H1 (cell line): ENCODE measurements at regions not wholly inside any gene's neighbourhood (a gene's known extent, or its start where the extent isn't known, plus 50 kb on each side); places are given as distances from the start of the nearest gene placed in this dataset.

ENCODE experiments used
- CTCF ChIA-PET: fragments of 300-600 bp; sonication (Branson Sonifier 250); formaldehyde crosslinking; loops from one replicate; lab custom pipeline; 2021; ENCODE audit not compliant: partially characterized antibody; lab: Charles Lee
- POLR2A ChIA-PET: fragments of 300-600 bp; sonication (Branson Sonifier 250); formaldehyde crosslinking; loops from one replicate; lab custom pipeline; 2021; ENCODE audit warnings: inconsistent platforms; ENCODE audit not compliant: partially characterized antibody; lab: Charles Lee
- DNase-seq, 2 experiments: peaks; one replicate each; pipeline versions ENCODE4 v3.0.0 to v3.0.0-alpha.2; 2010 to 2022; ENCODE audit warnings: low spot score in 2 of 2, low read depth in 1 of 2, mixed read lengths in 1 of 2
- FAIRE-seq: peaks from 2 replicates; lab custom pipeline; 2011; peaks lifted over from hg19 to GRCh38; lab: Jason Lieb, UNC
- H2AFZ ChIP-seq: 2 replicates; pipeline ENCODE4 v1.8.1; 2012; ENCODE audit warnings: low read length, inconsistent platforms
- H2AK5ac ChIP-seq: 2 replicates; pipeline ENCODE4 v1.6.1; 2013; ENCODE audit warnings: low read depth, low read length
- H2BK120ac ChIP-seq: replicated peaks from 2 replicates; pipeline ENCODE3; 2013; ENCODE audit warnings: low read depth, low read length, inconsistent platforms
- H2BK12ac ChIP-seq: 2 replicates; pipeline ENCODE4 v1.6.1; 2013; ENCODE audit warnings: low read depth, low read length
- H2BK15ac ChIP-seq: 2 replicates; pipeline ENCODE4 v1.6.1; 2013; ENCODE audit warnings: low read length
- H2BK20ac ChIP-seq: 2 replicates; pipeline ENCODE4 v1.6.1; 2013; ENCODE audit warnings: low read length
- H2BK5ac ChIP-seq: 2 replicates; pipeline ENCODE4 v1.6.1; 2013; ENCODE audit warnings: low read depth, low read length
- H3K14ac ChIP-seq: 2 replicates; pipeline ENCODE4 v1.6.1; 2013; ENCODE audit warnings: inconsistent platforms; ENCODE audit not compliant: insufficient read length
- H3K18ac ChIP-seq: 2 replicates; pipeline ENCODE4 v1.6.1; 2013; ENCODE audit warnings: low read length; ENCODE audit errors: extremely low read depth
- H3K23ac ChIP-seq: 2 replicates; pipeline ENCODE4 v1.6.1; 2013; ENCODE audit warnings: inconsistent platforms; ENCODE audit not compliant: insufficient read length
- H3K23me2 ChIP-seq: 2 replicates; pipeline ENCODE4 v1.6.1; 2013; ENCODE audit warnings: low read depth, low read length
- H3K27ac ChIP-seq: 2 replicates; pipeline ENCODE4 v1.6.1; 2011; ENCODE audit warnings: low read depth, low read length, inconsistent platforms
- H3K27me3 ChIP-seq, 4 experiments: replicated peaks in 1 of 4; 1 replicate in 1 of 4; 2 replicates in 3 of 4; pipeline versions ENCODE4 v1.6.1 to v1.8.1; 2011 to 2013; ENCODE audit warnings: low read length in 3 of 4, mild to moderate bottlenecking in 3 of 4, inconsistent platforms in 2 of 4, mixed read lengths in 2 of 4, moderate library complexity in 1 of 4; ENCODE audit not compliant: control insufficient read depth in 3 of 4, insufficient read depth in 3 of 4; ENCODE audit errors: extremely low read depth in 1 of 4
- H3K36me3 ChIP-seq, 4 experiments: 2 replicates each; pipeline versions ENCODE4 v1.6.1 to v1.8.1; 2011 to 2013; ENCODE audit warnings: mild to moderate bottlenecking in 4 of 4, low read length in 3 of 4, moderate library complexity in 2 of 4, control low read depth in 1 of 4, inconsistent platforms in 1 of 4; ENCODE audit not compliant: insufficient read depth in 4 of 4, control insufficient read depth in 2 of 4
- H3K4ac ChIP-seq: replicated peaks from 2 replicates; pipeline ENCODE3; 2013; ENCODE audit warnings: low read length, low read depth, mixed read lengths, inconsistent platforms; ENCODE audit not compliant: insufficient read length
- H3K4me1 ChIP-seq, 4 experiments: replicated peaks in 1 of 4; 1 replicate in 1 of 4; 2 replicates in 3 of 4; pipeline versions ENCODE4 v1.6.1 to v1.8.1; 2011 to 2013; ENCODE audit warnings: low read length in 3 of 4, inconsistent platforms in 2 of 4, mixed read lengths in 1 of 4; ENCODE audit not compliant: insufficient read depth in 4 of 4, control insufficient read depth in 3 of 4
- H3K4me2 ChIP-seq, 2 experiments: 2 replicates each; pipeline versions ENCODE4 v1.6.1 to v1.8.1; 2011 to 2013; ENCODE audit warnings: low read depth in 2 of 2, low read length in 2 of 2, control low read depth in 1 of 2, inconsistent platforms in 1 of 2, mild to moderate bottlenecking in 1 of 2; ENCODE audit not compliant: insufficient read depth in 1 of 2
- H3K4me3 ChIP-seq, 4 experiments: fragments of 200-600, 300-600 bp in 1 of 4; sonication (generic), shearing (Covaris generic), sonication (Bioruptor Twin) in 1 of 4; 2 replicates each; pipeline versions ENCODE4 v1.5.1 to v1.8.1; 2011 to 2016; ENCODE audit warnings: low read length in 4 of 4, low read depth in 3 of 4, control low read depth in 2 of 4, inconsistent platforms in 2 of 4, mild to moderate bottlenecking in 2 of 4, mixed read lengths in 1 of 4, moderate library complexity in 1 of 4; ENCODE audit not compliant: insufficient read depth in 2 of 4; ENCODE audit errors: extremely low read depth in 1 of 4
- H3K56ac ChIP-seq: replicated peaks from 2 replicates; pipeline ENCODE3; 2013; ENCODE audit warnings: low read depth, mild to moderate bottlenecking, mixed read lengths, low read length, inconsistent platforms; ENCODE audit not compliant: insufficient read length
- H3K79me1 ChIP-seq: 2 replicates; pipeline ENCODE4 v1.6.1; 2013; ENCODE audit warnings: low read depth, low read length, control low read depth
- H3K79me2 ChIP-seq, 2 experiments: 2 replicates each; pipeline versions ENCODE4 v1.6.1 to v1.8.1; 2012 to 2013; ENCODE audit warnings: low read length in 2 of 2, mild to moderate bottlenecking in 2 of 2, inconsistent platforms in 1 of 2; ENCODE audit not compliant: insufficient read depth in 2 of 2, control insufficient read depth in 1 of 2
- H3K9ac ChIP-seq, 4 experiments: replicated peaks in 1 of 4; 1 replicate in 1 of 4; 2 replicates in 3 of 4; pipeline versions ENCODE4 v1.6.1 to v1.8.1; 2011 to 2013; ENCODE audit warnings: low read depth in 3 of 4, low read length in 3 of 4, control low read depth in 2 of 4, mild to moderate bottlenecking in 2 of 4, moderate library complexity in 2 of 4, inconsistent platforms in 1 of 4; ENCODE audit errors: extremely low read depth in 1 of 4
- H3K9me3 ChIP-seq, 2 experiments: 2 replicates each; pipeline versions ENCODE4 v1.6.1 to v1.8.1; 2012 to 2013; ENCODE audit warnings: mild to moderate bottlenecking in 2 of 2, moderate library complexity in 2 of 2, control low read depth in 1 of 2, inconsistent platforms in 1 of 2, low read depth in 1 of 2, low read length in 1 of 2, mixed read lengths in 1 of 2; ENCODE audit not compliant: insufficient read depth in 2 of 2
- H4K20me1 ChIP-seq, 2 experiments: replicated peaks in 1 of 2; 2 replicates each; pipeline versions ENCODE3 to v1.8.1; 2011 to 2013; ENCODE audit warnings: inconsistent platforms in 2 of 2, low read length in 2 of 2, mild to moderate bottlenecking in 1 of 2; ENCODE audit not compliant: insufficient read depth in 2 of 2, control insufficient read depth in 1 of 2
- H4K5ac ChIP-seq: 2 replicates; pipeline ENCODE4 v1.6.1; 2013; ENCODE audit warnings: low read length, low read depth, mixed read lengths, inconsistent platforms; ENCODE audit not compliant: insufficient read length
- H4K8ac ChIP-seq: 2 replicates; pipeline ENCODE4 v1.8.0; 2013; ENCODE audit warnings: mild to moderate bottlenecking, moderate library complexity, low read length, inconsistent platforms; ENCODE audit not compliant: insufficient read depth; ENCODE audit errors: extremely low read depth
- H4K91ac ChIP-seq: replicated peaks from 2 replicates; pipeline ENCODE3; 2013; ENCODE audit warnings: low read length, mixed read lengths, inconsistent platforms; ENCODE audit not compliant: insufficient read length
- RFX5 ChIP-seq: IDR thresholded peaks from 2 replicates; pipeline ENCODE4 v1.6.1; 2011; ENCODE audit warnings: low read depth, low read length, improper control_type of control experiment, borderline replicate concordance
- WGBS, 2 experiments: shearing (Covaris generic) in 1 of 2; methylation state at CpG; one replicate each; pipeline versions ENCODE4 v1.1.6 to v1.1.7; 2013 to 2015; ENCODE audit warnings: low lambda C conversion rate in 2 of 2, mixed read lengths in 2 of 2, inconsistent platforms in 1 of 2, low coverage in 1 of 2, missing lambda C conversion rate in 1 of 2; ENCODE audit not compliant: insufficient replicate concordance in 2 of 2, insufficient coverage in 1 of 2, insufficient read length in 1 of 2; ENCODE audit errors: extremely low coverage in 1 of 2, missing lambda C conversion rate in 1 of 2; 5-methylcytosine and 5-hydroxymethylcytosine counted together

GRCh38 chr2:118693287-118693822 is 154.1 kb downstream of the EN1 start:
- Histone ChIP-seq H3K18ac (no peak overlapping the region), H3K23me2 (no peaks in the 10 kb centered on the region; the same call in 1 of the 2 replicates), H3K79me1 (no peaks in the 10 kb centered on the region), H3K27me3 (no peaks in the 10 kb centered on the region), H3K9ac (no peak overlapping the region), H4K91ac (no peak overlapping the region), H3K56ac (no peak overlapping the region), H2BK120ac (no peak overlapping the region), H3K79me2 (no peaks in the 10 kb centered on the region), H4K8ac (no peak overlapping the region), H3K27ac (no peak overlapping the region), H2BK5ac (no peak overlapping the region), H3K4ac (no peak overlapping the region), H3K4me1 (no peaks in the 10 kb centered on the region), H2AFZ (no peak overlapping the region), H2AK5ac (no peak overlapping the region), H3K23ac (no peak overlapping the region), H2BK15ac (no peak overlapping the region), H3K4me2 (no peak overlapping the region), H3K4me3 (no peak overlapping the region), H3K9me3 (peaks cover 0 to under 1% of the 10 kb centered on the region in 2 experiments; a peak in 1 of 4 replicates), H2BK20ac (no peak overlapping the region)
- ChIA-PET CTCF (interaction anchor here (1.5 kb wide), 1 partner anchor 162 kb away, joined by 4 read pairs; no protein-coding TSS in a partner anchor), POLR2A (no interaction called here)
- FAIRE-seq = no peak
- 91% methylated on average over 5 of the region's 6 CpGs; no CpG with 5 or more reads in 1 of the 2 experiments for WGBS, 2 experiments
- no peak for TF ChIP-seq RFX5
- TF ChIP-seq, all 59 proteins: peak for 0
- Histone ChIP-seq H3K14ac (no peak overlapping the region), H2BK12ac (no peak overlapping the region), H4K5ac (no peak overlapping the region), H3K36me3 (no peaks in the 10 kb centered on the region), H4K20me1 (no peaks in the 10 kb centered on the region)
- DNase-seq = no peak
